DOHH2 (cell line): ENCODE measurements at regions not wholly inside any gene's neighbourhood (a gene's known extent, or its start where the extent isn't known, plus 50 kb on each side); places are given as distances from the start of the nearest gene placed in this dataset.

ENCODE experiments used
- H3F3A ChIP-seq: fragments of 200-600 bp; sonication (generic), shearing (Covaris generic); 2 replicates; pipeline ENCODE4 v1.6.0; 2016; ENCODE audit warnings: antibody characterized with exemption, mild to moderate bottlenecking; ENCODE audit not compliant: control insufficient read depth, insufficient read depth
- H3K27ac ChIP-seq: fragments of 200-600 bp; sonication (generic); 2 replicates; pipeline ENCODE4 v1.5.1; 2014; ENCODE audit warnings: low read depth, mild to moderate bottlenecking, low read length, moderate library complexity
- H3K27me3 ChIP-seq: fragments of 200-600 bp; sonication (generic); 2 replicates; pipeline ENCODE4 v1.6.1; 2014; ENCODE audit warnings: mild to moderate bottlenecking, low read length, mixed read lengths; ENCODE audit not compliant: control insufficient read depth
- H3K36me3 ChIP-seq: fragments of 200-600 bp; sonication (generic); 2 replicates; pipeline ENCODE4 v1.6.1; 2014; ENCODE audit warnings: mild to moderate bottlenecking, low read length, moderate library complexity, mixed read lengths; ENCODE audit not compliant: control insufficient read depth
- H3K4me1 ChIP-seq: fragments of 200-600 bp; sonication (generic); 2 replicates; pipeline ENCODE4 v1.6.1; 2014; ENCODE audit warnings: mild to moderate bottlenecking, low read length, mixed read lengths; ENCODE audit not compliant: control insufficient read depth
- H3K4me2 ChIP-seq: fragments of 200-600 bp; sonication (generic); 2 replicates; pipeline ENCODE4 v1.6.0; 2014; ENCODE audit warnings: mild to moderate bottlenecking, low read length, moderate library complexity
- H3K4me3 ChIP-seq: fragments of 200-600 bp; sonication (generic); 2 replicates; pipeline ENCODE4 v1.5.1; 2014; ENCODE audit warnings: mild to moderate bottlenecking, low read length, mixed read lengths
- H3K79me2 ChIP-seq: fragments of 200-600 bp; sonication (generic); 2 replicates; pipeline ENCODE4 v1.6.1; 2014; ENCODE audit warnings: mild to moderate bottlenecking, low read length, mixed read lengths; ENCODE audit not compliant: control insufficient read depth
- H3K9me2 ChIP-seq: fragments of 200-600 bp; sonication (generic); replicated peaks from 2 replicates; pipeline ENCODE4 v1.6.1; 2014; ENCODE audit warnings: mild to moderate bottlenecking, low read length, mixed read lengths; ENCODE audit not compliant: control insufficient read depth
- H3K9me3 ChIP-seq: fragments of 200-600 bp; sonication (generic); 2 replicates; pipeline ENCODE4 v1.6.1; 2014; ENCODE audit warnings: antibody characterized with exemption, low read length, mixed read lengths; ENCODE audit not compliant: control insufficient read depth, insufficient read depth
- H4K20me1 ChIP-seq: fragments of 200-600 bp; sonication (generic); 2 replicates; pipeline ENCODE4 v1.6.0; 2014; ENCODE audit warnings: low read depth, mild to moderate bottlenecking, antibody characterized with exemption, low read length, moderate library complexity; ENCODE audit not compliant: control insufficient read depth, insufficient read depth
- EZH2phosphoT487 ChIP-seq: fragments of 200-600 bp; sonication (generic); IDR thresholded peaks from 2 replicates; pipeline ENCODE4 v1.6.1; 2017; ENCODE audit warnings: borderline replicate concordance, mild to moderate bottlenecking, antibody characterized with exemption, low read length, moderate library complexity, mixed read lengths
- TF ChIP-seq, protein P1 (sequence below): fragments of 200-600 bp; sonication (generic); IDR thresholded peaks from one replicate; pipeline ENCODE4 v1.5.1; 2014; ENCODE audit warnings: antibody characterized with exemption, mild to moderate bottlenecking, low read depth, low read length; ENCODE audit not compliant: poor library complexity, severe bottlenecking

DNA sequence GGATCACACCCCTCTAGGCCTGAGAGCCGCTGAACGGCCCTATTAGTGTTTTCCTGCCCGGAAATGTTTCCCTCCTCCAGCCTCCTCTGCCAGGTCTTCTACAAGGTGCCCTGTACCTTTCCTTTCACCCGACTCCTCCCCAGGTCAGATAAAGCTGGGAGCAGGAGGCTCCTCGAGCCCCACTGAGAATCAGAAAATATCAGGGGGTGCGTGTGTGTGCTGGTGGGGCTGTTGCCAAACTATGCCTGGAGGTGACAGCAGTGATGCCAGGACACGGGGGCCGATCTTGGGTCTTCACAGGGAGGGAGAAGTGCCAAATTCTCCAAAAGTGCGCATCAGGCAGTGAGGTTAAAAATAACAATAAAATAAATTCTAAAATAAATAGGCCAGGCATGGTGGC lies 222.8 kb upstream of the RREB1 start:
- no peaks in the 10 kb centered on the region for H4K20me1 ChIP-seq
- no peak for TF ChIP-seq EZH2phosphoT487
- TF ChIP-seq, protein P1, sequence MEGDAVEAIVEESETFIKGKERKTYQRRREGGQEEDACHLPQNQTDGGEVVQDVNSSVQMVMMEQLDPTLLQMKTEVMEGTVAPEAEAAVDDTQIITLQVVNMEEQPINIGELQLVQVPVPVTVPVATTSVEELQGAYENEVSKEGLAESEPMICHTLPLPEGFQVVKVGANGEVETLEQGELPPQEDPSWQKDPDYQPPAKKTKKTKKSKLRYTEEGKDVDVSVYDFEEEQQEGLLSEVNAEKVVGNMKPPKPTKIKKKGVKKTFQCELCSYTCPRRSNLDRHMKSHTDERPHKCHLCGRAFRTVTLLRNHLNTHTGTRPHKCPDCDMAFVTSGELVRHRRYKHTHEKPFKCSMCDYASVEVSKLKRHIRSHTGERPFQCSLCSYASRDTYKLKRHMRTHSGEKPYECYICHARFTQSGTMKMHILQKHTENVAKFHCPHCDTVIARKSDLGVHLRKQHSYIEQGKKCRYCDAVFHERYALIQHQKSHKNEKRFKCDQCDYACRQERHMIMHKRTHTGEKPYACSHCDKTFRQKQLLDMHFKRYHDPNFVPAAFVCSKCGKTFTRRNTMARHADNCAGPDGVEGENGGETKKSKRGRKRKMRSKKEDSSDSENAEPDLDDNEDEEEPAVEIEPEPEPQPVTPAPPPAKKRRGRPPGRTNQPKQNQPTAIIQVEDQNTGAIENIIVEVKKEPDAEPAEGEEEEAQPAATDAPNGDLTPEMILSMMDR: no peak
- no peaks in the 10 kb centered on the region for H3F3A ChIP-seq
- no peaks in the 10 kb centered on the region for H3K4me1 ChIP-seq
- H3K27me3 ChIP-seq: no peaks in the 10 kb centered on the region
- H3K27ac ChIP-seq: no peak overlapping the region
- H3K79me2 ChIP-seq: no peaks in the 10 kb centered on the region
- no peak overlapping the region for H3K4me2 ChIP-seq
- H3K9me2 ChIP-seq: no peaks in the 10 kb centered on the region
- no peaks in the 10 kb centered on the region for H3K9me3 ChIP-seq
- no peak overlapping the region for H3K4me3 ChIP-seq
- no peaks in the 10 kb centered on the region for H3K36me3 ChIP-seq

GRCh38 chr6:6885521-6886170 lies 222.1 kb upstream of the RREB1 start:
- Histone ChIP-seq H3K4me1 (no peaks in the 10 kb centered on the region), H4K20me1 (no peaks in the 10 kb centered on the region), H3K36me3 (no peaks in the 10 kb centered on the region), H3K4me2 (no peak overlapping the region), H3K79me2 (no peaks in the 10 kb centered on the region), H3K27me3 (no peaks in the 10 kb centered on the region), H3K9me2 (no peaks in the 10 kb centered on the region), H3K27ac (no peak overlapping the region), H3K4me3 (no peak overlapping the region), H3F3A (no peaks in the 10 kb centered on the region), H3K9me3 (no peaks in the 10 kb centered on the region)
- TF ChIP-seq, protein P1: no peak
- TF ChIP-seq EZH2phosphoT487: no peak

DNA sequence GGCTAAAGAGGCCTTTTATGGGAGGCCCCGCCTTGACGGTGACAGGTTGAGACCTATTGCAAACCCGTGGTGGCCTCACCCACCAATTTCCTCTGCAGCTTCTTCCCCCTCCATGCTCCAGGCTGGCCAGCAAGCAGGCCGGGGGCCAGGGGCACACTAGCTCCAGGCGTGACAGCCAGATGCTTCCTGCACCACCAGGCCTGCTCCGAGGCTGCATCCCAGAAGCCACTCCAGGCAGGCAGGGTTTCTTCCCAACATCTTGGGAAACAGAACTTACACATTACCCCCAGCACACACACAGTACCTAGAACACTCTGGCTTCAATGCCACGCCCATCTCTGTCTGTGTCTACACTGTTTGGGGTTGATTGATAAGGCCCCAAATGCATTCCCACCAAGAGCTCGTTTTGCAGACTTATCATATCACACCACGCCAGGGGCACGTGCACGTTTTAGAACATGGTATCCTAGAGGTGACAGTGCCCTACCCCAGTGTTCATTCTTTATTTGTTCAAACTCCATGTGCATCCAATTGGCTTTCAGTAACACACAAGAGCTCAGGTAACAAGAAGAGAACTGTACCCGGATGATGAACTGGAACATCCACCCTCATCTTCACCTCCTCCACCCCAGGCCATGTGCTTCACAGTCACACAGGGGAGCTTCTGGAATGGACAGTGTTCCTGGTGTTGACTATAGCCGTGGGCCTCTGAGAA lies 221.4 kb upstream of the RREB1 start:
- H3K79me2 ChIP-seq: no peaks in the 10 kb centered on the region
- no peak overlapping the region for H3K27ac ChIP-seq
- H3K4me2 ChIP-seq: no peak overlapping the region
- no peak for TF ChIP-seq EZH2phosphoT487
- TF ChIP-seq, protein P1: no peak
- H3K27me3 ChIP-seq: no peaks in the 10 kb centered on the region
- no peak overlapping the region for H3K4me3 ChIP-seq
- H3F3A ChIP-seq: no peaks in the 10 kb centered on the region
- no peaks in the 10 kb centered on the region for H3K4me1 ChIP-seq
- H3K36me3 ChIP-seq: no peaks in the 10 kb centered on the region
- no peaks in the 10 kb centered on the region for H3K9me2 ChIP-seq
- H3K9me3 ChIP-seq: no peaks in the 10 kb centered on the region
- H4K20me1 ChIP-seq: no peaks in the 10 kb centered on the region
